Epithelial cell of proximal tubule (primary cell): ENCODE measurements at regions not wholly inside any gene's neighbourhood (a gene's known extent, or its start where the extent isn't known, plus 50 kb on each side); places are given as distances from the start of the nearest gene placed in this dataset.
"Not testable (repeated sequence)": the region's sequence is repeated elsewhere in the genome, so short reads cannot be mapped to it uniquely, and the experiment has no call there.

Experiments
- DNase-seq: peaks from one replicate; pipeline ENCODE4 v3.0.0-alpha.2; 2011; ENCODE audit warnings: low read depth
- H3K4me3 ChIP-seq: 2 replicates; pipeline ENCODE4 v1.5.1; 2011; ENCODE audit warnings: low read depth, mild to moderate bottlenecking, low read length
- CTCF ChIP-seq: conservative IDR thresholded peaks from 2 replicates; pipeline ENCODE4 v1.5.1; 2012; ENCODE audit warnings: low read depth, mild to moderate bottlenecking, low read length

- TF ChIP-seq CTCF: no peak
- DNase-seq: no peak
- no peak overlapping the region for H3K4me3 ChIP-seq
Observed at GRCh38 chr10:33859319-33860022, 525.0 kb upstream of the NRP1 start.

GRCh38 chr10:33858326-33858725 is 523.9 kb upstream of the NRP1 start:
- TF ChIP-seq CTCF: no peak
- H3K4me3 ChIP-seq: no peak overlapping the region
- DNase-seq: no peak

GRCh38 chr10:33853221-33853620 is 518.8 kb upstream of the NRP1 start:
- not testable (repeated sequence) for DNase-seq, H3K4me3 ChIP-seq

DNA sequence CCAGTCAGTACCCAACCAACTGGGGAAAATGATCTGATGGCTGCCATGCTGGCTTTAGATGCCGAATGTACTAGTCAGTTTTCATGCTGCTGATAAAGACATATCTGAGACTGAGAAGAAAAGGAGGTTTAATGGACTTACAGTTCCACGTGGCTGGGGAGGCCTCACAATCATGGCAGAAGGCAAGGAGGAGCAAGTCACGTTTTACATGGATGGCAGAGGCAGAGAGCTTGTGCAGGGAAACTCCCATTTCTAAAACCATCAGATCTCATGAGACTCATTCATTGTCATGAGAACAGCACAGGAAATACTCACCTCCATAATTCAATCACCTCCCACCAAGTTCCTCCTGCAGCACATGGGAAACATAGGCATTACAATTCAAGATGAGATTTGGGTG is 508.9 kb upstream of the NRP1 start:
- H3K4me3 ChIP-seq: no peak overlapping the region
- DNase-seq: no peak
- TF ChIP-seq CTCF: no peak

- DNase-seq: no peak
- no peak for TF ChIP-seq CTCF
- H3K4me3 ChIP-seq: no peak overlapping the region
Observed at GRCh38 chr10:33841678-33842077, 507.2 kb upstream of the NRP1 start.

DNA sequence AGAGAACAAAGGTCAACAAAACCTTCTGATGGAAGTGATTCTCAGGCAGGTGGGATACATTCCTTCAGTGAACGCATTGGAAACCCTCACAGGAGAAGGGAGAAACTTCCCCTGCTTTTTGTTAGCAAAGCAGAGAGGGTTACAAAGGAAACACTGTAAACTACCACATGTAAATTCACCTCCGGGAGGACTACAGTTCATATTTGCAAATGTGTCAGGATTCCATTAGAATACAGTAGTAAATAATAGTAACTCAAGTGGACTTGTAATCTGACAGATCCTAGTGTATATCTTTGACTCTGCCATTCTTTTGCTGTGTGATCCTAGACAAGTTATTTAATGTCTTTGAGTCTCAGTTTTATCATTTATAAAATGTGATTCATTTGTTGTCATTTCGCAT is 504.3 kb upstream of the NRP1 start:
- H3K4me3 ChIP-seq: no peak overlapping the region
- no peak for TF ChIP-seq CTCF
- no peak for DNase-seq

GRCh38 chr10:33837736-33838135 is 503.3 kb upstream of the NRP1 start:
- no peak overlapping the region for H3K4me3 ChIP-seq
- no peak for TF ChIP-seq CTCF

More at GRCh38 chr10:33837736-33838135, 503.3 kb upstream of the NRP1 start:
- DNase-seq: no peak
